ENCODE measurements at regions not wholly inside any gene's neighbourhood (a gene's known extent, or its start where the extent isn't known, plus 50 kb on each side); places are given as distances from the start of the nearest gene placed in this dataset.

DNA sequence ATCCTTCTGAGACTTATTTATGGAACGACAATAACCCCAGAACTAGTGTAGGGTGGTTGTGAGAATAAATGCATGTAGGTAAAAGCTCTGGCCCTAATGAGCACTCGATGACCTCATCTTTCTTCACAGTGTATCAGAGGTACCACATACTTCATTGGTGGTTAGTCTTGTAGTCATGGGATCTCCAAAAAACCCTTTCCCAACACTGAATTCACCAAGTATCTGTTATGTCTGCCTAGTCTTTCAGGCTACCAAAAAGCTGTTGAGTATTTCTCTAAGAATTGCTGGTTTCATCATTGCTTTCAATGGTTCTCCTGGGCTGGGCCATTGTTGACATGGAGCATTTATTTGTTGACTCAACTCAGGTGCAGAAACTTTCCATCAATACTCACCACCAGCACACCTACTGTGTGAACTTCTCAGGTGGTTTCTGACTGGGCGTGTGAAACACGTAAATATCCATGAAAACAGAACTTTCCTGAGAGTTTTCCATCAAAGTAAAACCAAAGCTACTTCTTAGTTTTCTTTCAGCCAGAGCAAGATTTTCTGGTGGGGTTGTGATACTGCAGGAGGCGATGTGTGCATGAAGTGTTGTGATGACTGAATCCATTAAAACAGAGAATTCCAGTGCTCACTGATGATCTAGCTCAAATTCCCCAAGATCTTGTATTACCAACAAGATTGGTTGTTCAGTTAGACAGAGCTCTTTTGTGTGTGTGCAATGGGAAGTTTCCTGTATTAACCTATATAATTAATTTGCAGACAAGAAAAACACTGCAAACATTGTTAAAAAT lies 51.4 kb upstream of the SLC35B4 start:
- no peak for ATAC-seq (ENCODE audit: low read depth)
- DNase-seq, result no peak
- Histone ChIP-seq H3K4me3 (ENCODE audit: insufficient read depth, low read depth, low read length) (no peak overlapping the region), H3K23ac (ENCODE audit: low read depth, low read length) (no peak overlapping the region), H3K4me2 (ENCODE audit: low read depth, low read length) (no peak overlapping the region), H3K9ac (ENCODE audit: low read depth, low read length) (no peak overlapping the region), H3K4me1 (ENCODE audit: control insufficient read depth, insufficient read depth, low read length) (peaks cover 8% of the 10 kb centered on the region), H3K9me1 (ENCODE audit: insufficient read depth, low read length) (no peaks in the 10 kb centered on the region), H2AK9ac (replicated peaks; ENCODE audit: low read depth, low read length, poor library complexity) (no peak overlapping the region), H2AK5ac (ENCODE audit: low read depth, low read length) (no peak overlapping the region), H3K56ac (ENCODE audit: extremely low read depth, insufficient read depth, low read length) (no peak overlapping the region), H3K9me3 (ENCODE audit: control insufficient read depth, insufficient read depth, low read length) (no peaks in the 10 kb centered on the region), H2AFZ (replicated peaks; ENCODE audit: low read length, poor library complexity) (no peak overlapping the region), H2BK5ac (ENCODE audit: low read depth, low read length, poor library complexity, severe bottlenecking) (no peak overlapping the region), H3K79me1 (ENCODE audit: low read depth in 1 of 2, low read length in 2 of 2) (no peaks in the 10 kb centered on the region), H2BK20ac (ENCODE audit: low read depth, low read length) (no peak overlapping the region), H3K4ac (ENCODE audit: low read depth, low read length) (no peak overlapping the region), H4K91ac (ENCODE audit: insufficient read depth, low read depth, low read length) (no peak overlapping the region), H3K36me3 (ENCODE audit: control insufficient read depth, insufficient read depth, low read length) (no peaks in the 10 kb centered on the region), H2BK120ac (ENCODE audit: low read depth, low read length) (no peak overlapping the region), H4K5ac (ENCODE audit: low read depth, low read length) (no peak overlapping the region), H4K20me1 (ENCODE audit: insufficient read depth, low read length) (no peaks in the 10 kb centered on the region), H3K14ac (replicated peaks; ENCODE audit: low read depth, low read length) (no peak overlapping the region), H4K8ac (ENCODE audit: low read depth in 2 of 2, low read length in 2 of 2) (no peak overlapping the region), H3K27ac (ENCODE audit: insufficient read depth, low read length) (no peak overlapping the region), H2BK15ac (ENCODE audit: low read depth, low read length) (no peak overlapping the region), H3K18ac (ENCODE audit: low read depth, low read length) (no peak overlapping the region), H3K27me3 (ENCODE audit: control insufficient read depth, insufficient read depth, low read length) (no peaks in the 10 kb centered on the region; the same call in none of the 2 replicates)
- BruUV-seq (replicated peaks), result no TSS peak
- intact Hi-C loops (cut with micrococcal nuclease), result no loop called here
- in situ Hi-C loops (cut with MboI; ENCODE audit: low sequenced_read_pairs), result no loop called here
- ChIA-PET POLR2A (ENCODE audit: unreplicated experiment) (no interaction called here), CTCF (no interaction called here)
- dilution Hi-C loops (cut with HindIII; ENCODE audit: low sequenced_read_pairs, unreplicated experiment), result no loop called here
- no CpG with 5 or more reads among the region's 5 CpGs for WGBS, 2 experiments (ENCODE audit: extremely low coverage in 2 of 2, insufficient read length in 1 of 2)
- TF ChIP-seq, protein P1, sequence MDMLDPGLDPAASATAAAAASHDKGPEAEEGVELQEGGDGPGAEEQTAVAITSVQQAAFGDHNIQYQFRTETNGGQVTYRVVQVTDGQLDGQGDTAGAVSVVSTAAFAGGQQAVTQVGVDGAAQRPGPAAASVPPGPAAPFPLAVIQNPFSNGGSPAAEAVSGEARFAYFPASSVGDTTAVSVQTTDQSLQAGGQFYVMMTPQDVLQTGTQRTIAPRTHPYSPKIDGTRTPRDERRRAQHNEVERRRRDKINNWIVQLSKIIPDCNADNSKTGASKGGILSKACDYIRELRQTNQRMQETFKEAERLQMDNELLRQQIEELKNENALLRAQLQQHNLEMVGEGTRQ (IDR thresholded peaks at IDR 0.05; ENCODE audit: low read depth, low read length), result no peak
- TF ChIP-seq RCOR1 (IDR thresholded peaks at IDR 0.05; ENCODE audit: insufficient replicate concordance, low read length) (no peak), MXI1 (IDR thresholded peaks at IDR 0.05; ENCODE audit: borderline replicate concordance, low read depth, low read length) (no peak), POLR2A (IDR thresholded peaks at IDR 0.05; ENCODE audit: low read depth, low read length) (no peak), RAD21 (IDR thresholded peaks at IDR 0.05; ENCODE audit: low read length) (no peak), BHLHE40 (IDR thresholded peaks at IDR 0.05; ENCODE audit: low read depth, low read length) (no peak)
- TF ChIP-seq, protein P2, sequence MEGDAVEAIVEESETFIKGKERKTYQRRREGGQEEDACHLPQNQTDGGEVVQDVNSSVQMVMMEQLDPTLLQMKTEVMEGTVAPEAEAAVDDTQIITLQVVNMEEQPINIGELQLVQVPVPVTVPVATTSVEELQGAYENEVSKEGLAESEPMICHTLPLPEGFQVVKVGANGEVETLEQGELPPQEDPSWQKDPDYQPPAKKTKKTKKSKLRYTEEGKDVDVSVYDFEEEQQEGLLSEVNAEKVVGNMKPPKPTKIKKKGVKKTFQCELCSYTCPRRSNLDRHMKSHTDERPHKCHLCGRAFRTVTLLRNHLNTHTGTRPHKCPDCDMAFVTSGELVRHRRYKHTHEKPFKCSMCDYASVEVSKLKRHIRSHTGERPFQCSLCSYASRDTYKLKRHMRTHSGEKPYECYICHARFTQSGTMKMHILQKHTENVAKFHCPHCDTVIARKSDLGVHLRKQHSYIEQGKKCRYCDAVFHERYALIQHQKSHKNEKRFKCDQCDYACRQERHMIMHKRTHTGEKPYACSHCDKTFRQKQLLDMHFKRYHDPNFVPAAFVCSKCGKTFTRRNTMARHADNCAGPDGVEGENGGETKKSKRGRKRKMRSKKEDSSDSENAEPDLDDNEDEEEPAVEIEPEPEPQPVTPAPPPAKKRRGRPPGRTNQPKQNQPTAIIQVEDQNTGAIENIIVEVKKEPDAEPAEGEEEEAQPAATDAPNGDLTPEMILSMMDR (conservative IDR thresholded peaks at IDR 0.05; ENCODE audit: low read depth, low read length), result no peak
